ENCODE measurements at regions not wholly inside any gene's neighbourhood (a gene's known extent, or its start where the extent isn't known, plus 50 kb on each side); places are given as distances from the start of the nearest gene placed in this dataset.

- ATAC-seq = no peak
- H3K27ac ChIP-seq = peak overlapping the region in 2 of 4 donors; percentile 11 to 19
Measured at GRCh38 chrX:14476205-14476604, 53.1 kb upstream of the GLRA2 start.

GRCh38 chrX:14449773-14450172, 79.6 kb upstream of the GLRA2 start:
- peak; percentile 28 for ATAC-seq
- Histone ChIP-seq H3K4me1 (no peaks in the 10 kb centered on the region), H3K9me3 (no peaks in the 10 kb centered on the region), H3K27ac (no peak overlapping the region), H3K4me3 (no peak overlapping the region), H3K27me3 (no peaks in the 10 kb centered on the region), H3K36me3 (no peaks in the 10 kb centered on the region)
- no peak for TF ChIP-seq POLR2A (IDR thresholded peaks at IDR 0.05)
- TF ChIP-seq POLR2AphosphoS5 (IDR thresholded peaks at IDR 0.05) = no peak
- no peak for TF ChIP-seq EP300 (IDR thresholded peaks at IDR 0.05)
- TF ChIP-seq CTCF (IDR thresholded peaks at IDR 0.05) = no peak
- WGBS, 2 donors (ENCODE audit: low coverage in 1 of 2) = 80% methylated on average over 1 of the region's 2 CpGs; no CpG with 5 or more reads in 1 of the 2 donors

More at GRCh38 chrX:14476205-14476604, 53.1 kb upstream of the GLRA2 start:
- Histone ChIP-seq H3K27me3 (no peaks in the 10 kb centered on the region), H3K9me3 (no peaks in the 10 kb centered on the region), H3K4me1 (no peaks in the 10 kb centered on the region), H3K4me3 (no peak overlapping the region), H3K36me3 (no peaks in the 10 kb centered on the region)
- TF ChIP-seq CTCF (IDR thresholded peaks at IDR 0.05) = no peak
- 80% methylated on average over 1 of the region's 2 CpGs; no CpG with 5 or more reads in 1 of the 2 donors for WGBS, 2 donors (ENCODE audit: low coverage in 1 of 2)

GRCh38 chrX:14448406-14448805, 80.9 kb upstream of the GLRA2 start:
- Histone ChIP-seq H3K27me3 (no peaks in the 10 kb centered on the region), H3K36me3 (no peaks in the 10 kb centered on the region), H3K9me3 (no peaks in the 10 kb centered on the region), H3K4me3 (no peak overlapping the region), H3K4me1 (no peaks in the 10 kb centered on the region), H3K27ac (no peak overlapping the region)
- WGBS, 2 donors (ENCODE audit: low coverage in 1 of 2) = 81 to 91% methylated on average over 4 to 7 of the region's 9 CpGs
- ATAC-seq = no peak
- TF ChIP-seq EP300 (IDR thresholded peaks at IDR 0.05) (no peak), CTCF (IDR thresholded peaks at IDR 0.05) (no peak), POLR2AphosphoS5 (IDR thresholded peaks at IDR 0.05) (no peak), POLR2A (IDR thresholded peaks at IDR 0.05) (no peak)

- Histone ChIP-seq H3K36me3 (no peaks in the 10 kb centered on the region), H3K9me3 (no peaks in the 10 kb centered on the region), H3K4me1 (no peaks in the 10 kb centered on the region), H3K27me3 (no peaks in the 10 kb centered on the region), H3K4me3 (no peak overlapping the region), H3K27ac (no peak overlapping the region)
- TF ChIP-seq CTCF (IDR thresholded peaks at IDR 0.05) = no peak
- no peak for TF ChIP-seq POLR2AphosphoS5 (IDR thresholded peaks at IDR 0.05)
- no peak for ATAC-seq
- WGBS, 2 donors (ENCODE audit: low coverage in 1 of 2) = 36 to 100% methylated on average over 1 of the region's 1 CpG
Measured at GRCh38 chrX:14440106-14440505, 89.2 kb upstream of the GLRA2 start.

- TF ChIP-seq POLR2AphosphoS5 (IDR thresholded peaks at IDR 0.05) (no peak), EP300 (IDR thresholded peaks at IDR 0.05) (no peak), CTCF (IDR thresholded peaks at IDR 0.05) (no peak), POLR2A (IDR thresholded peaks at IDR 0.05) (no peak)
- Histone ChIP-seq H3K27ac (no peak overlapping the region), H3K27me3 (no peaks in the 10 kb centered on the region), H3K36me3 (no peaks in the 10 kb centered on the region), H3K9me3 (no peaks in the 10 kb centered on the region), H3K4me3 (no peak overlapping the region), H3K4me1 (no peaks in the 10 kb centered on the region)
- 33 to 80% methylated on average over 1 of the region's 1 CpG for WGBS, 2 donors (ENCODE audit: low coverage in 1 of 2)
- no peak for ATAC-seq
Measured at GRCh38 chrX:14427614-14428013, 101.7 kb upstream of the GLRA2 start.

All from gastroesophageal sphincter (tissue), 4 donors.